Endothelial cell of umbilical vein (primary cell): ENCODE measurements at regions not wholly inside any gene's neighbourhood (a gene's known extent, or its start where the extent isn't known, plus 50 kb on each side); places are given as distances from the start of the nearest gene placed in this dataset.

ENCODE experiments used
- BruUV-seq: library from RNA; stranded (reverse); fragments of 400-500 nt; replicated peaks from 2 replicates; lab custom pipeline; 2021; lab: Mats Ljungman, UMichigan
- CTCF ChIA-PET: fragments of 300-600, 350-600 bp; sonication (Branson Sonifier 250); formaldehyde crosslinking; loops from one replicate; lab custom pipeline; 2021; ENCODE audit warnings: antibody characterized with exemption, inconsistent platforms; lab: Charles Lee
- POLR2A ChIA-PET: fragments of 300-600, 350-600 bp; sonication (Branson Sonifier 250); formaldehyde crosslinking; loops from one replicate; lab custom pipeline; 2021; ENCODE audit warnings: antibody characterized with exemption, inconsistent platforms; lab: Charles Lee
- DNase-seq: peaks from one replicate; pipeline ENCODE4 v3.0.0-alpha.2; 2011; ENCODE audit warnings: low read depth, low spot score
- FAIRE-seq: peaks from 2 replicates; lab custom pipeline; 2011; peaks lifted over from hg19 to GRCh38; lab: Jason Lieb, UNC
- H2AFZ ChIP-seq: 2 replicates; pipeline ENCODE4 v1.6.0; 2012; ENCODE audit warnings: low read depth, low read length, control low read depth, inconsistent platforms
- H3K27ac ChIP-seq: 2 replicates; pipeline ENCODE4 v1.5.1; 2011; ENCODE audit warnings: low read depth, mild to moderate bottlenecking, control low read depth, low read length, moderate library complexity; ENCODE audit not compliant: insufficient read depth
- H3K27me3 ChIP-seq, 2 experiments: 2 replicates each; pipeline versions ENCODE4 v1.6.0 to v1.6.1; 2011; ENCODE audit warnings: low read length in 2 of 2, mixed read lengths in 1 of 2; ENCODE audit not compliant: control insufficient read depth in 2 of 2, insufficient read depth in 2 of 2
- H3K36me3 ChIP-seq, 2 experiments: 2 replicates in 1 of 2; 3 replicates in 1 of 2; pipeline ENCODE4 v1.5.1; 2011; ENCODE audit warnings: low read length in 2 of 2, mild to moderate bottlenecking in 1 of 2, moderate library complexity in 1 of 2; ENCODE audit not compliant: control insufficient read depth in 2 of 2, insufficient read depth in 2 of 2; ENCODE audit errors: extremely low read depth in 1 of 2
- H3K4me1 ChIP-seq: 3 replicates; pipeline ENCODE4 v1.5.1; 2011; ENCODE audit warnings: mild to moderate bottlenecking, low read length; ENCODE audit not compliant: control insufficient read depth, insufficient read depth; ENCODE audit errors: extremely low read depth
- H3K4me2 ChIP-seq: 2 replicates; pipeline ENCODE4 v1.6.1; 2011; ENCODE audit warnings: low read length, control low read depth, mixed read lengths; ENCODE audit not compliant: insufficient read depth
- H3K4me3 ChIP-seq, 3 experiments: fragments of 200-600 bp in 1 of 3; sonication (generic), shearing (Covaris generic) in 1 of 3; replicated peaks in 1 of 3; 2 replicates each; pipeline ENCODE4 v1.5.1; 2011 to 2016; ENCODE audit warnings: control low read depth in 3 of 3, low read length in 3 of 3, mild to moderate bottlenecking in 2 of 3, inconsistent platforms in 1 of 3, low read depth in 1 of 3, moderate library complexity in 1 of 3; ENCODE audit not compliant: insufficient read depth in 1 of 3
- H3K79me2 ChIP-seq: 2 replicates; pipeline ENCODE4 v1.6.0; 2012; ENCODE audit warnings: low read length, inconsistent platforms; ENCODE audit not compliant: control insufficient read depth, insufficient read depth
- H3K9ac ChIP-seq: replicated peaks from 2 replicates; pipeline ENCODE3; 2011; ENCODE audit warnings: low read length, control low read depth; ENCODE audit not compliant: insufficient read depth; ENCODE audit errors: extremely low read depth
- H3K9me1 ChIP-seq: replicated peaks from 3 replicates; pipeline ENCODE4 v1.6.0; 2011; ENCODE audit warnings: mild to moderate bottlenecking, low read length; ENCODE audit not compliant: control insufficient read depth, insufficient read depth; ENCODE audit errors: extremely low read depth
- H3K9me3 ChIP-seq: replicated peaks from 2 replicates; pipeline ENCODE4 v1.5.1; 2012; ENCODE audit warnings: low read length, inconsistent platforms; ENCODE audit not compliant: control insufficient read depth, insufficient read depth
- H4K20me1 ChIP-seq: replicated peaks from 2 replicates; pipeline ENCODE3; 2011; ENCODE audit warnings: mild to moderate bottlenecking, low read length; ENCODE audit not compliant: control insufficient read depth, insufficient read depth; ENCODE audit errors: extremely low read depth
- CTCF ChIP-seq, 2 donors: IDR thresholded peaks; 1 replicate in 1 of 2; 2 replicates in 1 of 2; pipeline ENCODE4 v1.5.1; 2011; ENCODE audit warnings: low read length in 2 of 2, mild to moderate bottlenecking in 2 of 2, moderate library complexity in 2 of 2, control low read depth in 1 of 2, inconsistent platforms in 1 of 2, low read depth in 1 of 2; ENCODE audit not compliant: insufficient read depth in 1 of 2; ENCODE audit errors: extremely low read depth in 1 of 2
- EZH2 ChIP-seq: IDR thresholded peaks from 2 replicates; pipeline ENCODE4 v1.6.1; 2012; ENCODE audit warnings: borderline replicate concordance, low read depth, mild to moderate bottlenecking, moderate library complexity, low read length, inconsistent platforms; ENCODE audit not compliant: severe bottlenecking
- FOS ChIP-seq: IDR thresholded peaks from 2 replicates; pipeline ENCODE4 v1.6.1; 2011; ENCODE audit warnings: mild to moderate bottlenecking, low read length, moderate library complexity, borderline replicate concordance; ENCODE audit not compliant: insufficient read depth
- GATA2 ChIP-seq: IDR thresholded peaks from 2 replicates; pipeline ENCODE4 v1.7.0; 2011; ENCODE audit warnings: low read depth, mild to moderate bottlenecking, moderate library complexity, mixed read lengths, low read length; ENCODE audit not compliant: insufficient read length, insufficient read depth
- JUN ChIP-seq: IDR thresholded peaks from 2 replicates; pipeline ENCODE4 v1.6.1; 2011; ENCODE audit warnings: borderline replicate concordance, low read depth; ENCODE audit not compliant: insufficient read length, insufficient read depth
- MAX ChIP-seq: IDR thresholded peaks from 2 replicates; pipeline ENCODE4 v1.6.1; 2011; ENCODE audit not compliant: insufficient read depth, insufficient read length
- MYC ChIP-seq: IDR thresholded peaks from one replicate; pipeline ENCODE4 v1.6.1; 2011; ENCODE audit warnings: mild to moderate bottlenecking, low read depth, low read length
- POLR2A ChIP-seq: IDR thresholded peaks from 2 replicates; pipeline ENCODE4 v1.6.1; 2012; ENCODE audit warnings: low read depth, mild to moderate bottlenecking, control low read depth, low read length
- POLR2AphosphoS5 ChIP-seq: IDR thresholded peaks from 2 replicates; pipeline ENCODE4 v1.6.1; 2012; ENCODE audit warnings: low read depth, mild to moderate bottlenecking, control low read depth, low read length, moderate library complexity; ENCODE audit not compliant: insufficient read depth
- dilution Hi-C: fragments of 300-500 bp; cut with MboI; formaldehyde crosslinking; loops from one replicate; pipeline ENCODE4 v1.15.0; 2019; ENCODE audit warnings: low sequenced_read_pairs; ENCODE audit not compliant: extremely low pct_ligation_motif_present
- intact Hi-C: fragments of 100-400 bp; cut with micrococcal nuclease; formaldehyde crosslinking; loops from one replicate; pipeline ENCODE4 v1.10.0; 2022

- H3K27me3 ChIP-seq, result no peaks in the 10 kb centered on the region
- H2AFZ ChIP-seq, result no peak overlapping the region
- ChIA-PET CTCF (no interaction called here), POLR2A (no interaction called here)
- intact Hi-C loops (no loop called here), dilution Hi-C loops (no loop called here)
- H4K20me1 ChIP-seq, result no peaks in the 10 kb centered on the region
- TF ChIP-seq JUN (no peak), POLR2A (no peak), CTCF (IDR thresholded peaks at IDR 0.05; ENCODE audit: extremely low read depth in 1 of 2, insufficient read depth in 1 of 2, low read depth in 1 of 2, low read length in 2 of 2) (no peak), EZH2 (no peak), POLR2AphosphoS5 (no peak), GATA2 (peak; percentile 80), FOS (peak; percentile 77), MAX (no peak), MYC (no peak)
- H3K4me3 ChIP-seq, result no peak overlapping the region
- DNase-seq (no peak), FAIRE-seq (no peak)
- no peaks in the 10 kb centered on the region for H3K36me3 ChIP-seq
- no peak overlapping the region for H3K4me2 ChIP-seq
- no peaks in the 10 kb centered on the region for H3K9me3 ChIP-seq
- no peaks in the 10 kb centered on the region for H3K79me2 ChIP-seq
- no TSS peak for BruUV-seq
- no peaks in the 10 kb centered on the region for H3K9me1 ChIP-seq
- H3K4me1 ChIP-seq, result no peaks in the 10 kb centered on the region
- H3K9ac ChIP-seq, result no peak overlapping the region
- no peak overlapping the region for H3K27ac ChIP-seq
These were observed 593.9 kb downstream of the NYAP2 start for GRCh38 chr2:225993430-225993829.
